ENCODE measurements at regions not wholly inside any gene's neighbourhood (a gene's known extent, or its start where the extent isn't known, plus 50 kb on each side); places are given as distances from the start of the nearest gene placed in this dataset.

- DNase-seq: no peak
Observed at GRCh38 chr3:181660337-181660736, 51.4 kb upstream of the SOX2 start.

- no peak for DNase-seq
Observed at GRCh38 chr3:181637456-181637855, 74.3 kb upstream of the SOX2 start.

- no peak for DNase-seq
Observed at GRCh38 chr3:181637056-181637455, 74.7 kb upstream of the SOX2 start.

GRCh38 chr3:181635141-181635540, 76.6 kb upstream of the SOX2 start:
- no peak for DNase-seq

DNA sequence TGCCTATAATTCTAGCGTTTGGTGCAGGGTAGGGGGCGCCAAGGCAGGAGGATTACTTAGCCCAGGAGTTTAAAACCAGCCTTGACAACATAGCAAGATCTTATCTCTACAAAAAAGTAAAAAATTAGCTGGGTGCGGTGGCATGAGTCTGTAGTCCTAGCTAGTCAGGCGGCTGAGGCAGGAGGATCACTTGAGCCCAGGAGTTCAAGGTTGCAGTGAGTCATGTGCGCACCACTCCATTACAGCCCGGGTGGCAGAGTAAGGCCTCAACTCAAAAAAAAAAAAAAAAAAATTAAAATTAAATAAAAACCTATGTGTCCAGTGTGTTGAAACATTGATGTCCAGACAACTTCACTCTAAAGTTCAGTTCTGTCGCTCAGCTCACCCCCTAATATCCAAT, 78.2 kb upstream of the SOX2 start:
- no peak for DNase-seq

- no peak for DNase-seq
Observed at GRCh38 chr3:181631901-181632300, 79.8 kb upstream of the SOX2 start.

- no peak for DNase-seq
Observed at GRCh38 chr3:181630853-181631252, 80.9 kb upstream of the SOX2 start.

- DNase-seq: no peak
Observed at GRCh38 chr3:181629711-181630110, 82.0 kb upstream of the SOX2 start.

GRCh38 chr3:181629029-181629428, 82.7 kb upstream of the SOX2 start:
- no peak for DNase-seq

DNA sequence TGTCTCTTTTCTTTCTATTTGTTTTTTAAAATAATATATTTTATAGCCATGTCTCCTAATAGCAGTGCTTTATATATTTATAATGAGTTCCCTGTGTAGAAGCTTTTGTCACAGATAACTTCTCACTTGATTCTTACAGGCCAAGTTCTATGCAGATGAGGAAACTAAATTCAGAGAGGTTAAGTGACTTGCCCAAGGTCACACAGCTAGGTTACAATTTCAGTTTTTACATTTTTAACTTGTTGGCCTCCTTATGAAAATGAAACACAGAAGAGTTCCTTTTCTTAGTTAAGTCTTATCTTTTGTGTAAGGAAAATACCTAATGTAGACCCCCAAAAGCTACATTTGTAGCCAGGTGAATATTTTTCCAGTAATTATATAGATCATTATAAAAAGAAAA, 83.3 kb upstream of the SOX2 start:
- DNase-seq: no peak

DNA sequence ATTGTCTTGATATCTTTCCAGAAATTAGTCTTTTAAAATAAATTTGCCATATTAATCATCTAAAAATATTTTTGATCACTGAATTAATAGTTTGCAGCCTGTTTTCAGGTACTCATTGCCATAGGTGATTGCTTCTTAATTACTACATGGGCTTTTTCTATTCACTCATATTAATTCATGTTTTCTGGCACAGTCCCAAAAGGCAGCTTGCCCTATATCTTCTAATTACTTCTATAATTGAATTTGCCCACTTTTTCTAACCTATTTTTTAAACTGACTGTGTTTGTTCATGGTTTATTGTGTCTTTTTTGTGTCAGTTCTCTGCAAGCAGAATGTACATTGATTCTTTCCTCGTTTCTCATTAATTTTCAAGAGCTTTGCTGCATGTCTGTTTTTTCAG, 85.7 kb upstream of the SOX2 start:
- DNase-seq: no peak

DNA sequence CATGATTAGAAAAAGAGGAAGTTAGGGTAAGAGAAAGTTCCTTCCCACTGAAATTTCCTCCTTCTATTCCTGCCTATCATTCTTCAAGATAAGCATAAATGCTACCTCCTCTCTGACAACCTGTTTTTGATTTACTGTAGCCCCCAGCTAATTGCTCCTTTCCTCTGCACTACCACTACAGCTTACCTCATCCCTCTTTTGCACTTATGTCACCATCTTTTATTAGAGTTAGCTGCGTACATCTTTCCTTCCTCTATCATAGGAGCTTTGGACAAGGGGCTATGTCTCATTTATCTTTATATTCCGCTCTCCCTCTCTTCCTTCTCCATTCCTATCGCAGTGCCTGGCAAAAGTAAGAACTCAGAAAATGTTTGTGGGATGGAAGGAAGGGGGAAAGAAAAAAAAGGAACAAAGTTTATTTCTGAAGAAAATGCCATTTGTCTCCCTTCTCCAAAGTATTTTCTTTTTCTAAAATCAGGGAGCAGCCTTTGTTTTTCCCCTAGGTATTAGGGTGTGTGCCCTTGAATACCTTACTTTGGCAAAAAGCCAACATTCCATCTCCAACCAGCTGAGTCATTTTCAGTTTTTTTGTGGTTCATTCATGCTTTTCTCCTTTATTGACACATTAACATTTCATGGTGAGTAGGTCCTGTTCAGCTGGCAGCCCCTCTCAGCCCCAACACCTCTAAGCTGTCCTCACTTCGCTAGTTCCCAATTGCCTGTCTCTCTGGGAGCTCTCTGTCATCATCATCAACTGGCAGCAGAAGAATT, 87.6 kb upstream of the SOX2 start:
- DNase-seq: no peak

DNA sequence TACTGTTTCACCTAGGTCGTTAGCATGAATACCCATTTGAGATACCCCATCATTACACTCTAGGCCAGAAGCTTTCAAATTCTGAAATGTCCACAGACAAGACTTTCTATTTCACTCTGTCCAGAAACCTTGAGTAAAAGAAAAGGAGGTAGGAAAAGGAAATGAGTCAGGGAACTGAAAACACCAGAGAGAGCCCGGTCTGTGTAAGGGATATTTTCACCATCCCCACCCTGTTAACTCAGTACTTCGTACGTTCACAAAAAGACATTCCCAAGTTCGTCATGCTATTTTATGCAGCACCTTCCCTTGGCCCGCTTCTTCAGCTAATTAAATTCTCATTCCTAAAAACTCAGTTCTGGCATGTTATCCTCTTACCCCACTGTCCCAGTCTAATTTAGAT, 89.4 kb upstream of the SOX2 start:
- no peak for DNase-seq

DNA sequence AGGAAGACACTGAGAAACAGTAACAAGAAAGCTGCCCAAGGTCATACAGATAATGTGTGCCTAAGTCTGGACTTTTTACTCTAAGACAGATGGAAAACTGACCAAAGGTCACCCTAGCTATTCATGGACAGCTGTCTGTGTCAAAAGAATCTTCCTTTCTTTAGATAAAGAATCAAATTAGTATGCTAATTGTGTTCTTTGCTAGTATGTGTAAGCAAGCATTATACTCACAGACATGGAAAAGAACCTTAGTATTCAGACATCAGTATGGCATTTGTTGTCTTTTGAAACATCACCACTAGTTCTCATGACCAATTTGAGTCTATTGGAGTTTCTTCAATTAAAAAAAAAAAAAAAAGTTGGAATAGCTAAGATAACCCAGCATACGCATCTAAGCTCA, 91.8 kb upstream of the SOX2 start:
- no peak for DNase-seq

DNA sequence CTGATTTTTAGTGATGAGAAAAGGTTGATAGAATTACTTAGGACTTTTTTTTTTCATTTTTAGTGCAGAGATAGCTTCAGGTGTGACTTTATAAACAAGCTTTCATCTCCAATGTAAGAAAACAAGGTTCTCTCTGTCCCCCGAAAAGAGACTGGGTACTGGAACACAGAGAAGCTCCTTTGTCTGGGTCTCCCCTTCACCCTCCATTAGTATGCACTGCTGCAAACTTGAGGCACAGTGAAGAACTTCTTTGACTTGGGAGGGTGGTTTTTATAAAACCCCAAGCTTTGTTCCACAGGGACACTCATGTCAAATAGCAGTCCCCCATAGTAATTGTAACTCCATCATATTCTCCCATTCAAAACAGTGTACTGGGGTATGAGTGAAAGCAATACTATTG, 93.5 kb upstream of the SOX2 start:
- no peak for DNase-seq

DNA sequence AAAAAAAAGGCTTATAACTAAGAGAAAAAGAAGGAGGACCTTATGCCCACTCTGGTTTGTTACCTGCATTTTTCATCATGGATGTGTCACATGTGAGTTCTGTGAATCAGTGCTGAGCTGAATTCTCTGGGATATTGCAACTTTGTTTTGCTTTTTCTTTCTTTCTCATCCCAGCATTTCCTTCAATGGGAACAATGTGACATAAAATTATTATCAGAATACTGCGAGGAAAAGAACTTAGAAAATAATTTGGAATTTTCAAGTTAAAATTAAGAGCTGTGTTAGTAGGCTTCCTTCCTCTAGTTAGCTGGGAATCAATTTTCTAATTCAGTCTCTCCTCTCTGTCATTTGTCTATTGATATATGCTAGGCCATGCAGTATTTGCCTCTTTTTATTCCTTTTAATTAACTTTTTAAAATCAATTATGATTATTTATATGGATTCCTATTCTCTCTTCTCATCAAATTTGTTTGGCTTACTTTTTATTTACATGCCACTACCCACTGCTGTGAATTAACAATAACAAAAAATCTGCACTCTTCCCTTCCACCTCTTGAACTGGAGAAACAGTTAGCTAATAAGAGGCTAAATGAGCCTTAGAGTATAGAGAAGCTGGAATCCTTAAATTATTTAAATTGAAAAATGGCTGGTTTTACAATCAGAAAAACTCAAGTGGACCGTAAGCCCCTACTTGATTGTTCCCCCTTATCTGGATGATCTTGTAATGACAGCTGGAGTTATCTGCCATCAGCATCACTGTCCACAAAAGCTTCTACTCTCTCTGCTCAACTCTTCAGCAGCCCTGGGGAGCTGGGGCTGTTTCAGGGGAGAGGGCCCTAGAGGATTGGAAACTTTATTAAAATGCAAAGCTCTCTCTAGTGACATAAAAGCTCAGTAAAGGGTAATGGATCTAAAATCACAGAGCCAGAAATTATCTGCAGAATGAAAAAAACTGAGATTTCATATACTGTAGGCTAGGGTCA, 95.3 kb upstream of the SOX2 start:
- DNase-seq: no peak

- DNase-seq: no peak
Observed at GRCh38 chr3:181615666-181616065, 96.1 kb upstream of the SOX2 start.

GRCh38 chr3:181614878-181615277, 96.8 kb upstream of the SOX2 start:
- DNase-seq: no peak

DNA sequence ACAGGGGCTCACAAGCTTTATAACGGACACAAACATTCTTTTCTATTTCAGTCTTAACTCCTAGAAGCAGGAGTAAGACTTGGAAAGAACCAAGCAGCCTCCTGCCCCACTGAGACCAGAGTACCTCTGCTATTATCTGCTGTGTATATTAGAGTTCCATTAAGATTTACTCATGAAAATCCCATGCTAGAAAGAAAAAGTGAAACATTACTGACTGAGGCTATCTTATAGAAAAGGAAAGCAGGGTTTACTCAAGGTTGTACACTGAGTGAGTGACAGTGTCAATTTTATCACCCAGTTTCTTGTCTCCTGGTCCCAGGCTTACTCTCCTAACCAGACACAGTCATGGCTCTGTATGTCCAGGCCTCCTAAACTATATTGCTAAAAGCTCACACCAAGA, 97.9 kb upstream of the SOX2 start:
- DNase-seq: no peak

GRCh38 chr3:181613191-181613590, 98.5 kb upstream of the SOX2 start:
- no peak for DNase-seq

GRCh38 chr3:181610973-181611265, 100.8 kb upstream of the SOX2 start:
- DNase-seq: no peak

DNA sequence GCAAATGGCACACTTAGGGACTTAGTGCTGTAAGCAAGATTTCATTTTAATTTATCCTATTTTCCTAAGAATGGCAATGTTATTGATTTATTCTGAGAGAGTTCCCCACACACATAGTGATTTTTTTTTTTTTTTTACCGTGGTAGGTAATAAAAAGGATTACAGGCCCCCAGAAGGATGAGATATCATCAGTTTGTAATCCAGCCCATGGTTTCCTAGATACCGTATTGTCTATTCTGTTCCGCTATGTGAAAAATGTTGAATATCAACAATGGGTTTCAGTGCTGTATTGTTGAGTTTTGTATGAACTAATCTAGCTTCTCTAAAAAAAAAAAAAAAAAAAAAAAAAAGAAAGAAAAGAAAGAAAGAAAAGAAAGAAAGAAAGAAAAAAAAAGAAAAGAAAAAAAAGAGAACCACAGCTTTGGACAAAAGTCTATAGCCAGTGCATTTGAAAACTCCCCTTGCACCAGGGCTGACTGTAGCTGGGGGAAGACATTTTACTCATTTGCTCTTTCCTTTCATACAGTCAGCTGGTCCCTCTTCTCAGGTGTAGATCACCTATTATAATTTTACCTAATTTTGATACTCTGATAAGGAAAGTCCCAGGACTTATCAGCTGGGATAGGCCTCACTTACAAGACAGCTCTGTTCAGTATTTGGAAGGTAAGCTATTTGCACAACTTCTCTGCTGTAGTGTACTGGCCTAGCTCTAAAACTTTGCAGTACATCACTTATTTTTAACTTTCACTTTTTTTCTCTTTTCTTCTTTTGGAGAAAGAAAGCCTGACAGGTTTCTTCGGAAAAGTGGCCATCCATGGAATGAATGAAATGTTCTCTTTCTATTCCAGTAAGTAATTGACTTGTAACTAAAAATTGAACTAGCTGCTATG, 101.4 kb upstream of the SOX2 start:
- no peak for DNase-seq

DNA sequence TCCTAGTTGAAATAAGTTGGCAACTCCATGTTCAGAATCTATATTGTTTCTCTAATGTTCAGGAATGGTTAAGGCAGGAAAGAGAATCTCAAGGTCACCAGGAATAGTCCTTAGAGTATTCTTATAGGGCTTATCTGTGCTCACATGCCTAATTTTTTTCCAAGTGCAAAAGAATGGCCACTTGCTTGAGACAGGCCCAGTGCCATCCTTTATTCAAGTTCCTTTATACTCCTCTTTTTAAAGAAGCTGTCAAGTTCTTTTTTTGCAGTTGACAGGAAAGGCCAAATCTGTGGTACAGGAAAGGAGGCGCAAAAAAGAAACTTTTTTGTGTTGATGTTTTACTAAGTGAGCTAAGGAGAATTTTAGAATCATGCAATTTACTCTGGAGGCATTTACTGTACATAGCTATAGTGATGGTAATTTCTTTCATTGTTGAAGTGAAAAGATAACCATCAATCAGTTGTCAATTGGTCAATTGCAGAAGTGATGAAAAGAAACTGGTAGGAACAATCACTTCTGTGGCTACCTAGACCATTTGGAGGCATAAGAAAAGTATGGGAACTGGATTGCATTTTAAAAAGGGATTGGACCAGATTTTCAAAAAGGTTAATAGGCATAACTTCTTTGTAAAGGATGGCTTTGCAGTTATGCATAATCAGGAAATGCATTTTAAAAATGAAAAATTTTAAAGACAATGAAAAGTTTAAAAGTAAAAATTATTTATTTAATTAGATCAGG, 102.5 kb upstream of the SOX2 start:
- DNase-seq: no peak
